ENCODE measurements at regions not wholly inside any gene's neighbourhood (a gene's known extent, or its start where the extent isn't known, plus 50 kb on each side); places are given as distances from the start of the nearest gene placed in this dataset.

DNA sequence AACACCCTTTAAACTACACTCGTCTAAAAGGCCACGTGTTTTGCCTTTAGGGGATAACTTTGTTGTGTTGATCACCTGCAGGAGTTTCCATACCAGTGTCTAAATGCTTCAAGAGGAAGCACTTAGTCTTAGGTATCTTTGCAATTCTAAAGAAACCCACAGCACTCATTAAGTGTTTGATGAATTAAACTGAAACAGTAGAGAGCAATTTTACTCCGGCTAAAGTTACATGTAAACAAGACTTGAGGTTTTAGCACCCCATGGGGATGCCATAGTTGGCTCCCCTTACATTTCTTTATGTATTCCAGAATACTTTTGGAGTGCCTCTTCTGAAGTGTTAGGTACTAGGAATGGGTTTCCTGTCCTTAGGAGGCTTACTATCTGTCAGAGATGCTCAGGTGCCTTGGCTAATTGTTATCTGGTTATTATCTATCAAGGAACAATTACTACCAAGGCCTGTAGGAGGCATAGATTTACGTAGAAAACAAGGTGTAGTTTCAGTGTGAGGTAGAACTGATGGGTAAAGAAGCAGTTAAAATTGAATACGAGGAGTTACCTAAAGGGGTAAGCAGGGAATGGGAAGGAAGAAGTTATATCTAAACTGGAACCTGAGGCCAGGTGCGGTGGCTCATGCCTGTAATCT, 176.8 kb upstream of the SAMSN1 start:
- no peak for DNase-seq (ENCODE audit: low spot score)

DNA sequence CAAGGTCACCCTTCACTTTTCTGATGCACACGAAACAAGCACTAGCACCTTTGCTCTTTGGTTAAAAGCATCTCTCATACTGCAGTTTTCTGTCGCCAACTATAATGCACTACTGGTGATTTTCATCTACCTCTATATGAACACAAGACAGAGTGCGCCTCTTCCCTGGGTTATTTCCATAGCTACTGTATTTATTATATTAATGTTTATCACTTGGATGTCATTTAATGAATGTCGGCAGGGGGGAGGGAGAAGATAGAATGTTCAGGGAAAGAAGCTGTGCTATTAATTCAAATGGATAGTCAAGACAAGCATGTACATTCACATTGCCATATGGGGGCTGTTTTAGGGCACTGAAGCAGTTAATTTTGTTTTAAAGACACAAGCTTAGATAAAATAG, 174.1 kb upstream of the SAMSN1 start:
- no peak for DNase-seq (ENCODE audit: low spot score)

DNA sequence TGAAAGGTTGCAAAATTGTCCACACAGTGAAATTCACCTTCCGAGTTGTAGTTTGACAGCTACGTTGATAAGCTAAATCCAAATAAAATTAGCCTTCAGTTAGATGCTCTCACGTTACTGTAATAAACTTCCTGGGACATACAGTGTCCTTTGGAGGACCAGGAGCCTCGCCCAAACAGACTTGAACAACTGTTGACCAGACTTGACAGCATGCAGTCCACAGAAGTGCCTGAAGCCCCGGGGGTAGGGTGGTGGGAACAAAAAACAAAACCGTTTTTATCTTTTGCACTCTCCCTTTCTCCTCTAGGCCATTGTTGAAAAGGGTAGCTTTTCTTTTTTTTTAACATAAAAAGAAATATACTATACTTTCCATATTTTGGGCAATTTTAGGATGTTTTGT, 172.8 kb upstream of the SAMSN1 start:
- DNase-seq (ENCODE audit: low spot score) = no peak

DNA sequence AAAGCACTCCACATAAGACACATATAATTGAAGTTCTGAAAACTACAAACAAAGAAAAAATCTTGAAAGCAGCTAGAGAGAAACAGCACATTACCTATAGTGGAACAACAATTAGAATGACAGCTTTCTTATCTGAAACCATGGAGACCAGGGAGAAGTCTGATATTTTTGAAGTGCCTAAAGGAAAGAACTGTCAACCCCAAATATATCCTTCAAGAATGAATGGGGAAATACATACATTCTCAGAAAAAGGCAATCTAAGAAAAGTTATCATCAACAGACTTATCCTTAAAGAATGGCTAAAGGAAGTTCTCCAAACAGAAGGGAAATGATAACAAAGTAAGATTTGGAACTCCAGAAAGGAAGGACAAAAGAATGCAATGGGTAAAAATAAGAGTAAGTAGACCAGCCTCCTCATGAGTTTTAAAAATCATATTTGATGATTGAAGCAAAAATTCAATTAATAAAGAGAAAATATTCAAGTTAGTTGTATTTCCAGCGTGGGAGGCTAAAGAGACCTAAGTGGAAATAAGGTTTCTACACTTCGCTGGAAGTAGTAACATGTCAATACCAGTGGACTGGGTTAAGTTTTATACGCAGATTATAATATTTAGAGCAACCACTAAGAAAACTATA, 170.8 kb upstream of the SAMSN1 start:
- DNase-seq (ENCODE audit: low spot score) = no peak

DNA sequence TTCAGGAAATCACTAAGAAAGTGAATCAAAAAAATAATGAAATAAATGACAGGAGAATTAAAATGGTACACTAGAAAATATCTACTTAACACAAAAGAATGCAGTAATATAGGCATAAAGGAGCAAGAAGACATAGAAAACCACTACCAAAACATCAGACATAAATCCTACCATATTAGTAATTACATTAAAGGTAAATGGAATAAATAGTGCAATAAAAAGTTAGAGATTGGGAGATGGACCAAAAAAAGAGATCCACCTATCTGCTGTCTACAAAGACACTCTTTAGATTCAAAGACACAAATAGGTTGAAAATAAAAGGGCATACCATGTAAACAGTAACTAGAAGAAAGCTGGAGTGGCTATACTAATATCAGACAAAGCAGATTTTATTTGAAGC, 167.0 kb upstream of the SAMSN1 start:
- no peak for DNase-seq (ENCODE audit: low spot score)

DNA sequence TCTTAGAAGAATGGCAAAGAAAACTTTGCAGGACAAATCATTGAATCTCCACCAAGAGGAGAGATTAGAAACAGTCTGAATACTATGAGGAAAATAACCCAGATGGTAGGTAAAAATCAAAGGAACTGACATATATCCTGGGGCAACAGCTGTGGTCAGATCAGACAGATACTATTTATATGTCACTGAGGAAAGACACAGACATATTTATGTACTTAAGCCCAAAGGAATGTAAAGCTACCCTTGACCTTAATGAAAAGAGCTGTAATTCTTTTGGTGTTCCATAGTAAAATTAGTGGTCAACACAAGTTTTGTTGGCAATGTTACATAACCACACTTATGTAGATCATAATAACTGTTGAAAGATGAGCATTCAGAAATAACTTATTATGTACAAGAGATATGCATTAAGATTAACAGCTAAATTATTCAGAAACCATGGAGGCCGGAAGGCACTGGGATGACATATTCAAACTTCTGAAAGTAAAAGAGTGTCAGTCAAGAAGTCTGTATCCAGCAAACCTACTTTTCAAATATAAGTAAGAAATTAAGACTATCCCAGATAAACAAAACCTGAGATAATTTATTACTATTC, 166.1 kb upstream of the SAMSN1 start:
- DNase-seq (ENCODE audit: low spot score) = no peak

DNA sequence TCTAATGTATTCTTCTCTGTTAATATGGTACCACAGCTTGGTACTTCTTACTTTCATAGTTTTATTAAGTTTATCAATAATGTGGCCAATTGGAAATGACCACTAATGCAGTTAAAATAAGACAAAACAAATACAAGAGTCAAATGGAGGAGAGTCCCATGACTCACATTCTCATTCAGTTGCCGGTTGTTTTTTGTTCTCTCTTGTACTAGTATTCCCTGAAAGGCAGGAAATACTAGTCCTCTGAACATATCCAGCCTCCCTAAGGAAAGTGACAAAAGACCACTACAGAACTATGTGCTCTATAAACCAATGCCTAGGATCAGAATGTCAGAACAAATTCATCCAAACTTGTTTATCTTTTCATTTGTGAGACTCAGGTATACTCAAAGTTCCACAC, 165.2 kb upstream of the SAMSN1 start:
- DNase-seq (ENCODE audit: low spot score) = no peak

DNA sequence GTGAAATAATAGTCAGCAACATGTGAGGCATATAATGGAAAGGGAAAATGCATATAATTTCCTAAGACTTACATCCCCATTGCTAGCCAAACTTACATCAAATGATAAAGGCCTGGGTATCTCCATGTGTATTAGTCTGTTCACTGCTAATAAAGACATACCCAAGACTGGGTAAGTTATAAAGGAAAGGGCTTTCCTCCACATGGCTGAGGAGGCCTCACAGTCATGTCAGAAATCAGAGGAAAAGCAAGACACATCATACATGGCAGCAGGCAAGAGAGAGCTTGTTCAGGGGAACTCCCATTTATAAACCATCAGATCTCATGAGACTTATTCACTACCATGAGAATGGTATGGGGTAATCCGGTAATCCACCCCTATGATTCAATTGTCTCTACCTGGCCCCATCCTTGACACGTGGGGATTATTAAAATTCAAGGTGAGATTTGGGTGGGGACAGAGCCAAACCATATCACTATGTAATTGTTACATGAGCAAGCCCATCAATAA, 161.5 kb upstream of the SAMSN1 start:
- DNase-seq (ENCODE audit: low spot score) = no peak

DNA sequence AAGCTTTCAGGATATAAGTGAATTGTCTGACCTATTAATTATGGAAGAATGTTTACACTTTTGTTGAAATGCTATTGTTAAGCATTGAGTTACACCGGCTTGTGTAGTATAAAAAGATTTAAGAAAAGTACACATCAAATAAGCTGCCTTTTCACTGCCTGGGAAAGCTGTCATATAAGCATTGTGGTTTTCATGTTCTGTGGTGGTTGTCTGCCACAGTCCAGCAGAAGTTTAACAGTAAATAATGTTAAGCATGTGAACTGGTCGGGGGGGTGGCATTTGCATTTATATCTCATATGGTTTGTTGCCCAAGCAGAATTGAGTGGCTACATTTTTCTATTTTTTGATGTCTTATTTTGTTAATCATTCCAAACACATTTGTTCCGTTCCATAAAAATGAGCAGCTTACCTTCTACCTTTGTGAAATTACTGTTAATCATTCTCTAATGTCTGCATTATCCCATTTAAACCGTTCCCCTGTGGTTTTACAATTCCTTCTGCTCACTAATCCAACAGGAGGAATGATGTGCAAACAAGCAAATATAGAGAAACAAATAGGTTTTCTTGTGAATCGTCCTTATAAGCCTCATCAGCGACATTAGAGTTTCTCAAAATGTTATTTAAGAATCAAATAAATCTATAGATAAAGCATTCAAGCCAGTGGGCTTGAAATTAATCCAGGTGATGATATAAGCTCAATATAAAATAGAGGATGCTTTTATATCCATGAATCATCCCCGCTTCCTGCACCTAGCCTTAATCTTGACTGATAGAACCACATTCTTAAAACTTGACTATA, 160.8 kb upstream of the SAMSN1 start:
- no peak for DNase-seq (ENCODE audit: low spot score)

DNA sequence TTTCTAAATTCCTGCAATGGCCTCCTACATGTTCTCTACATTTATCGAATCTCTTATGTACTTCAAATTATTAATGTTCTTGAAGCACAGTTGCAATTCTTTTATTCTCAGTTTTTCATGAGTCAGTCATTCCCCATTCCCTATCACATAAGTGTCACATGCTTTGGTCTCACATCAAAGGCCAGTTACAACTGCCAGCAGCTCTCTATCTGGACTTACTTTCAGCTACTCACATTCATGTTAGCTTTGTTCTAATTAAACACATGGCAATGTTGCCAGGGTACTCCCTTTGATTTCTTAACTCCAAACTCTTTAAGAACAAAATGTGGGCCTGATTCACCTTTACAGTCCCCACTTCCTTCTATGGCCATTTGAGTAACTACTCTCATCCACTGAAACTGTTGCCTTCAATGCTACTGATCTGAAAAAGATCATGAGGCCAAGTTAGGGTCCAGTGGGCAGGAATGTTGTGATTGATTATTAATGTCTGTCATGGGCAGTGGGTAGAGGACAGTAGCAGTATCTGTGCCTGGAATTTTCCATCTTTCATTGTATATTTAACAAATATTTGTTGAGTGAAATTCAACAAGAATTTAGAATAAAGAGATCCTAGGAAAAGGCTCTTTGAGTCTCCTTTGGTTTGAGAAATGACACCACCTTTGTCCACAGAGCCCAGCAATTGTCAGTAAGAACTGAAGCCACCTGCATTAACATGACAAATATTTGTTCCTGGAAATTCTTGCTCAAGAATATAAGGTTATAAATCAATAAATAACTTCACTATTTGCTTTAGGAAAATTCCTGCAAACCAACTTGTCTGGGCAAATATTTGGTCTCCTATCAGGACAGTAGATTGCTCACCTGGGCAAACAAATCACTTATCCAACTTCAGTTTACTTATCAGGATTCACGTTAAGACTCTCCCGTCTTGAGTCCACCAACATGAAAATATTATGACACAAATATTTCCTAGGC, 153.6 kb upstream of the SAMSN1 start:
- no peak for DNase-seq (ENCODE audit: low spot score)

DNA sequence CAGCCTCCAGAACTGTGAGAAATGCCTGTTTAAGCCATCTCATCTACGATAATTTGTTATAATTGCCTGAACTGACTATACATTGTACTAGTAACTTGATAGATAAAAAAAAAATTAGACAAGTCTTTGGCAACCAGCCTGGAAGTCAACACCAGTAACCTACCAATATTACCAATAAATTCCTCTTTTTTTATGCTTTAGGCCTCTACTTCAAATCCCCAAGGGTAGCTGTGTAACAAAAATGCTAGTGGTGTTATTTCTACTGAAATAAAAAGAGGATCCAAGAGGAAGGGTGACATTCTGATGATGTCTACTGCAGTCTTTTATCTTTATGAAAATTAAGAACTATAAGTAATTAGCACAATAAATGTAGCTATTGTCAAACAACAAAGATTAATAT, 151.7 kb upstream of the SAMSN1 start:
- DNase-seq (ENCODE audit: low spot score) = no peak

DNA sequence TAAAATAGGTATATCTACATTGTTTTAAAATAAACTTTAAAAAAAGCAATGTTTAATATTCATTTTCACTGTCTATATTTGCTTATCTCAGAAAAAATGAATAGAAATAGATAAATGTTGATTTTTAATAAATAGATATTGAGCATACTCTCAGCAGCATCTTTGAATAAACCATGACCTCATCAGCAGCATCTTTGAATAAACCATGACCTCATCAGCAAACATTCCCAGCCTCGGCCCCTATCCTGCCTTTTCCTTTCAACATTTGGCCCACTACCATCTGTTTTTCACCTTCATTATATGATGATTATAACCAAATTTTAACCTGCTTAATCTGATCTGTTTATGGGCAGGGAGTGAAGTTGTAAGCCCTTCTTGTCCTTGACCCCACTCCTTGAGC, 148.7 kb upstream of the SAMSN1 start:
- DNase-seq (ENCODE audit: low spot score) = no peak

DNA sequence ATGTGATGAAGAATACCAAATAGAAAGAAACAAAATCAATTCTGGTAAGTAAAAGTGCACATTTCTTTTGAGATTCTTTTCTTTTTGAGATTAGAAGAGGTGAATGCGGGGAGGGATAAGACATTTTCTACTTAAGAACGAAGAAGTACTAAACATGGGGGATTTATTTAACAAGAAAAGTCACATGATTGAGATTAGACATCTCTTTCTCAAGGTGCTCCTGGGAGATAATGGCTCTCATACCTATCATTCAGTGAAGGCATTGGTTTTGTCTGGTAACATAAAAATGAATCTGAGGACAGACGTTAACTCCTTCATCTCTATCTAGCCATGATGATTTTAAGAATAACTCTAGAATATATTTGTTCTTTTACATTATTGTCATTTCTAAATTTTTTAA, 147.9 kb upstream of the SAMSN1 start:
- no peak for DNase-seq (ENCODE audit: low spot score)

DNA sequence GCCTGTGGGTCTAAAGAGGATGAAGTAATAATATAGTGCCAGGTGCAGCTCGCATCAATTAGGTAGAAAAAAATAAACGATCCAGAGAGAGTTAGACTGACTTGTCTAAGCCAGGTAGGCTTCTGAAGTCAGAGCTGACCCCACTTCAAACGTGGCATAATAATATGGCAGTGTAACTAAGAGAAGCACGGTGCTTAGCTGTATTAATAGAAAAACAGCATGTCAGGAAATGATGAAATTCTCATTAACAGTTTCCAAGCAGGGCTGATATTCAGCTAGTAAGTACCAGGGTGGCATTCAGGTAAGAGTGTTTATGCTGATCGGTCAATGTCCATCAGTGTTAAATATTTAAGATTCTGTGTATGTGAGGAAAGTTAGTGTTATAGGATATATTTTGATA, 145.8 kb upstream of the SAMSN1 start:
- no peak for DNase-seq (ENCODE audit: low spot score)

DNA sequence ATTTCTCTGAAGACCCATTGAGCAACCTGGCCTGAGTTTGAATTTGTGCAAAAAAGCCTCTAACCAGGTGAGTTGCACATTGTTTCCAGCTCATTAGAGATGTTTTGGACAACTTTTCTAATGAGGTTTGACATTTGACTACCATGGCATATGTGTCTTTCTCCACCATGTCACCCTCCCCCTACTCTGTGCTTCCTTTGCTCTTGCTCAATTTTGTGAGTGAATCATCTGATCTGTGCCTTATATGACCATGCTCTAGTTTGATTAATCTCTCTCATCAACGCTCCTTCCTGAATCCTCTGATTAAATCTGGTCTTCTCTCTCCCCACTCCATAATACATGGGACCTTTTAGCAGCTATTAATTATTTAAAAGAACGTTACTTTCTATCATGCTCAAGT, 144.8 kb upstream of the SAMSN1 start:
- DNase-seq (ENCODE audit: low spot score) = no peak

DNA sequence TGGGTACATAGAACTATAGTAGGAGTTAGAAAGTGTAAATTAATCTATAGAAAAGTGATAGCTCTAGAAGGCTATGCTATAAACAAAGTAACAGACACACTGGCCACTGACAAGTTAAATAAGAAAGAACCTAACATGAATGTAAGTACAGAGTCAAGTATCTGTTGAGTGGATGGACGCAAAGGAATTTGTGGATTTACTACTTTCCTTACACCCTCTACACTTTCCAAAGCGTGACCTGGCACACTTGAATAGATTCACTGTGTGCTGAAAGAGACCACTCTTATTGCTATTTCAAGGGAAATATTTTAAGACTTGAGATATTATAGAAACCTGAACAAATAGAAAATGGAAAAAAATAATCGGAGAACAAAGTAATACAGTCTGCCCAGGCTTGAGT, 142.8 kb upstream of the SAMSN1 start:
- DNase-seq (ENCODE audit: low spot score) = no peak

DNA sequence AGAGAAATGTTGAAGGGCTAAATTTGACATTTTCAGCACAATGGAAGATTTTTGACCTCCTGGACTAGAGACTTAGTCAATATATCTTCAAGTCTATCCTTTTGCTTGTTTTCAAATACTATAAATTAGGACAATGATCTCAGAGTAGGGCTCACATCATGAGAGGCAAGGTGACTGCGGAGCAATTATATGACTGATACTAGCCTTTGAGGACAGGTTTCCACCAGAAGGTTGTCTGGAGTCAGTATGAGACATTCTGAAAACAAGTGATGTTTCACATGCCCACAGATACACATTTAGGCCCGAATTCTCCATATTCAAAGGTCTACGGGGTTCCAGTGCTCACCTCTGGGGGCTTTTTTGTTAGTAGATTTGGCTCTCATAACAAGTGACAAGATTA, 142.3 kb upstream of the SAMSN1 start:
- DNase-seq (ENCODE audit: low spot score) = no peak

DNA sequence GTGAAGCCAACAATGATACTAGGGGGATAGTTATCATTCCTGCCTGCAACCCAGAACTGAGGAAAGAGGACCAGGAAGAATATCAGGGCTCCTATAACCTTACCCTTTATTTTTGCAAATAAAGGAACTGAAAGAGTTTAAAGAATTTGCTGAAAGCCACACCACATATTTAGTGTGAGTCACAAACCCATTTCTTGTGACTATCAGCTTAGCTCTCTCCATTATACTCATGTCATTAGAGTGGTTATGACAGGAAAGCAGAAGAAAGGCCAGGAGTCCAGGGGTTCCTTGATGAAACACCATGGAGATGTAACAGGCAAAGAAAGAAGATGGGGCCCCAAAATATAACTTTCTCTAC, 141.1 kb upstream of the SAMSN1 start:
- no peak for DNase-seq (ENCODE audit: low spot score)

DNA sequence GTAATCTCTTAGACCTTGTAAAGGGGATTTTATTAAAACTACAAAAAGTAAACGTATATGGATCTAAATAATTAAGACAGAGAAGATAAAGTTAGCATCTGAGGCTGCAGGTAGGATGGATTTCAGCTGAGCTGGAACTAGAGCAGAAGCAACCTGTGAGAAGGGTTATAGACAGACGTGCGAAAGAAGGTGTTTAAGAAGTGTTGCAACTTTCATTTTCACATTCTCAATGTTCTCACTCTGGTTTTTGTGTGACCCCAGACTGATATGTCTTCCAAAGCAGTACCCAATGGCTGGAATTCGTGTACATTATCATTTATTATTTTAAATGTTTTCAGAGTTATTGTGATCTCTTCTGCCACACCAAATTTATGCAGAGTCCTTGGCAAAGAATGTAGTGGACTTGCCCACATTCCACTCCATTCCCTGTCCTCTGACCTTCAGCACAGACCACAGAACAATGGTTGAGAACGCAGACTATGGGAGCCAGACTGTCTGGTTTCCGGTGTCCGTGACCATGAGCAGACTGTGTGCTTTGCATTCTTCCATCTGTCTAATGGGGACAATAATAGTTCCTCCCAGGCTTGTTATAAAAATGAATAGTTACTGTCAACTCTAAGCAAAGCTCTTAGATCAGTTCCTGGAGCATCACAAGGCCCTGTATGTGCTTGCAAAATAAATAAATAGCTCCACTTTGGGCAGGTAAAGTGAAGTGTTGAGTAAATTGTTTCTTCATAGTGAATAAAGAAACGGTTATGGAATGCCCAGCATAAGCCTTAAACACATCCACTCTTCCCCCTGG, 140.6 kb upstream of the SAMSN1 start:
- DNase-seq (ENCODE audit: low spot score) = no peak

DNA sequence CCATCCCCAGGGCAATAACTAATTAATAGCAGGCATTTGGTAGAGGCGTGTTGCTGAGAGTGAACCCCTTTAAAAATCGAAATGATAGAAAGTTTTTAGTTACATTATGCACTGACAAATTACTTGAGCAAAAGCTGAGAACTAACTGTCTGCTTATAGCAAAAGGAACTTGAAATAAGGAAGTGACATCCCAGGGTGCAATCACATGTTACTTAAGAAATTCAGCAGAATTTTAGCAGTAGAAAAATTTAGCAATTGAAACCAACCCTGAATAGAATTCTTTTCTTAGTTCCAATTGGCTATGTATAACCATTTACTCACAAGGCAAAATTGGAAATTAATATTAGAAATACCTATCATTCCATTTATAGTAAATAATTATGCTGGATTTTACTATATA, 139.5 kb upstream of the SAMSN1 start:
- DNase-seq (ENCODE audit: low spot score) = no peak

DNA sequence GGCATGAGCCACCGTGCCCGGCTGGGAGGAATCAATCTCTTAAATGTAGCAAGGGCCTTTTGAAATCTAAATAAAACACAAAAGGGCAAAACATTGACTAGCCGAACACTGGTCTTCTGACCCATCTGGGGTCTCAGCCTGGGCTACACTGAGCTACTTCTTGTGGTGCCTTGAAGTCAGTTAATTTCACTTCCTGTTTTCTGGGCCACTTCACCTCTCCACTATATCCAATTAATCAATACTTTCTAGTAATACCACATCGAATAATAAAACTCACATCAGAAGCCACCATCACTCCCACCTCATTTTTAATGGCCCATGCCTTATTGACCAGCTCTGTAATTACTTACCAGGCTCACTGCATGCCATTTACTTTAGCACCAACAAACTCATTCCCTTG, 138.0 kb upstream of the SAMSN1 start:
- DNase-seq (ENCODE audit: low spot score) = no peak
